ENCODE measurements at regions not wholly inside any gene's neighbourhood (a gene's known extent, or its start where the extent isn't known, plus 50 kb on each side); places are given as distances from the start of the nearest gene placed in this dataset.

- TF ChIP-seq CTCF (conservative IDR thresholded peaks at IDR 0.05) (no peak), EZH2 (IDR thresholded peaks at IDR 0.05; ENCODE audit: low read depth) (no peak)
Measured at GRCh38 chr12:128138125-128138524, 128.8 kb upstream of the TMEM132C start.
